ENCODE measurements at regions not wholly inside any gene's neighbourhood (a gene's known extent, or its start where the extent isn't known, plus 50 kb on each side); places are given as distances from the start of the nearest gene placed in this dataset.

- peaks cover 0 to 12% (median 2%) of the 10 kb centered on the region in 4 experiments for H3K4me1 ChIP-seq (ENCODE audit: control extremely low read depth in 1 of 4, control insufficient read depth in 4 of 4, insufficient read depth in 4 of 4, low read length in 3 of 4)
- CTCF ChIA-PET = interaction anchor here (0.8 to 1.7 kb wide), 7 partner anchors 12 to 321 kb away, joined by 3 to 9 read pairs (median 5); partner anchors contain the start of gene PDGFRA
- H3K4me3 ChIP-seq (ENCODE audit: control insufficient read depth in 1 of 7, extremely low read depth in 1 of 7, insufficient read depth in 4 of 7, low read depth in 2 of 7, low read length in 6 of 7) = no peak overlapping the region
- no peaks in the 10 kb centered on the region for H3K36me3 ChIP-seq (ENCODE audit: control insufficient read depth in 4 of 4, insufficient read depth in 4 of 4, low read length in 3 of 4)
- peaks cover 0 to 4% (median 0%) of the 10 kb centered on the region in 5 experiments for H3K27me3 ChIP-seq (replicated peaks in 2 of 5; ENCODE audit: control insufficient read depth in 4 of 5, insufficient read depth in 5 of 5, low read length in 4 of 5)
- WGBS (ENCODE audit: insufficient coverage) = 100% methylated on average over 1 of the region's 3 CpGs
- H3K27ac ChIP-seq (ENCODE audit: insufficient read depth in 1 of 2, low read depth in 1 of 2, low read length in 2 of 2, poor library complexity in 1 of 2, severe bottlenecking in 2 of 2) = no peak overlapping the region
- POLR2A ChIA-PET = no interaction called here
- no peak for DNase-seq
- no peaks in the 10 kb centered on the region for H3K9me3 ChIP-seq (ENCODE audit: control extremely low read depth in 1 of 5, control insufficient read depth in 4 of 5, insufficient read depth in 2 of 5, low read depth in 1 of 5, low read length in 4 of 5)
Measured at GRCh38 chr4:53913771-53914170, 150.6 kb downstream of the CHIC2 start.

GRCh38 chr4:53912766-53913497 is 151.5 kb downstream of the CHIC2 start:
- POLR2A ChIA-PET = no interaction called here

GRCh38 chr4:53908661-53909078 is 155.7 kb downstream of the CHIC2 start:
- POLR2A ChIA-PET = interaction anchor here (0.6 kb wide), 1 partner anchor 250 kb away, joined by 3 read pairs; no protein-coding TSS in a partner anchor
- Histone ChIP-seq H3K27ac (ENCODE audit: insufficient read depth in 1 of 2, low read depth in 1 of 2, low read length in 2 of 2, poor library complexity in 1 of 2, severe bottlenecking in 2 of 2) (no peak overlapping the region), H3K4me1 (ENCODE audit: control extremely low read depth in 1 of 4, control insufficient read depth in 4 of 4, insufficient read depth in 4 of 4, low read length in 3 of 4) (peaks cover 7 to 29% (median 9%) of the 10 kb centered on the region in 4 experiments), H3K27me3 (replicated peaks in 2 of 5; ENCODE audit: control insufficient read depth in 4 of 5, insufficient read depth in 5 of 5, low read length in 4 of 5) (peaks cover 0 to 16% (median 5%) of the 10 kb centered on the region in 5 experiments), H3K4me3 (ENCODE audit: control insufficient read depth in 1 of 7, extremely low read depth in 1 of 7, insufficient read depth in 4 of 7, low read depth in 2 of 7, low read length in 6 of 7) (peak overlapping the region in 5 of 7 experiments; percentile 21 to 73 (median 41)), H3K9me3 (ENCODE audit: control extremely low read depth in 1 of 5, control insufficient read depth in 4 of 5, insufficient read depth in 2 of 5, low read depth in 1 of 5, low read length in 4 of 5) (no peaks in the 10 kb centered on the region), H3K36me3 (ENCODE audit: control insufficient read depth in 4 of 4, insufficient read depth in 4 of 4, low read length in 3 of 4) (no peaks in the 10 kb centered on the region)
- DNase-seq = peak; percentile 82 to 87 (median 86)
- CTCF ChIA-PET = interaction anchor here (0.7 to 6.8 kb wide), 21 partner anchors 12 to 713 kb away, joined by 3 to 76 read pairs (median 4); partner anchors contain the start of genes GSX2 and PDGFRA
- 0% methylated on average over 4 of the region's 8 CpGs for WGBS (ENCODE audit: insufficient coverage)

More at GRCh38 chr4:53912766-53913497, 151.5 kb downstream of the CHIC2 start:
- no peaks in the 10 kb centered on the region for H3K9me3 ChIP-seq (ENCODE audit: control extremely low read depth in 1 of 5, control insufficient read depth in 4 of 5, insufficient read depth in 2 of 5, low read depth in 1 of 5, low read length in 4 of 5)
- CTCF ChIA-PET = interaction anchor here (0.8 to 2.4 kb wide), 3 partner anchors 17 to 306 kb away, joined by 3 to 8 read pairs (median 6); no protein-coding TSS in a partner anchor
- no peak overlapping the region for H3K27ac ChIP-seq (ENCODE audit: insufficient read depth in 1 of 2, low read depth in 1 of 2, low read length in 2 of 2, poor library complexity in 1 of 2, severe bottlenecking in 2 of 2)
- WGBS (ENCODE audit: insufficient coverage) = 100% methylated on average over 2 of the region's 5 CpGs
- H3K36me3 ChIP-seq (ENCODE audit: control insufficient read depth in 4 of 4, insufficient read depth in 4 of 4, low read length in 3 of 4) = no peaks in the 10 kb centered on the region
- no peak overlapping the region for H3K4me3 ChIP-seq (ENCODE audit: control insufficient read depth in 1 of 7, extremely low read depth in 1 of 7, insufficient read depth in 4 of 7, low read depth in 2 of 7, low read length in 6 of 7)
- H3K27me3 ChIP-seq (replicated peaks in 2 of 5; ENCODE audit: control insufficient read depth in 4 of 5, insufficient read depth in 5 of 5, low read length in 4 of 5) = peaks cover 0 to 4% (median under 1%) of the 10 kb centered on the region in 5 experiments
- no peak for DNase-seq
- H3K4me1 ChIP-seq (ENCODE audit: control extremely low read depth in 1 of 4, control insufficient read depth in 4 of 4, insufficient read depth in 4 of 4, low read length in 3 of 4) = peaks cover 3 to 16% (median 5%) of the 10 kb centered on the region in 4 experiments

- DNase-seq = no peak
- no peak overlapping the region for H3K4me3 ChIP-seq (ENCODE audit: control insufficient read depth in 1 of 7, extremely low read depth in 1 of 7, insufficient read depth in 4 of 7, low read depth in 2 of 7, low read length in 6 of 7)
- peaks cover 0 to 16% (median 5%) of the 10 kb centered on the region in 5 experiments for H3K27me3 ChIP-seq (replicated peaks in 2 of 5; ENCODE audit: control insufficient read depth in 4 of 5, insufficient read depth in 5 of 5, low read length in 4 of 5)
- H3K9me3 ChIP-seq (ENCODE audit: control extremely low read depth in 1 of 5, control insufficient read depth in 4 of 5, insufficient read depth in 2 of 5, low read depth in 1 of 5, low read length in 4 of 5) = no peaks in the 10 kb centered on the region
- WGBS (ENCODE audit: insufficient coverage) = 92% methylated on average over 4 of the region's 5 CpGs
- ChIA-PET CTCF (interaction anchor here (0.6 to 6.8 kb wide), 11 partner anchors 13 to 712 kb away, joined by 3 to 76 read pairs (median 8); no protein-coding TSS in a partner anchor), POLR2A (interaction anchor here (0.6 kb wide), 1 partner anchor 251 kb away, joined by 3 read pairs; no protein-coding TSS in a partner anchor)
- H3K36me3 ChIP-seq (ENCODE audit: control insufficient read depth in 4 of 4, insufficient read depth in 4 of 4, low read length in 3 of 4) = no peaks in the 10 kb centered on the region
- H3K4me1 ChIP-seq (ENCODE audit: control extremely low read depth in 1 of 4, control insufficient read depth in 4 of 4, insufficient read depth in 4 of 4, low read length in 3 of 4) = peaks cover 7 to 29% (median 9%) of the 10 kb centered on the region in 4 experiments
- H3K27ac ChIP-seq (ENCODE audit: insufficient read depth in 1 of 2, low read depth in 1 of 2, low read length in 2 of 2, poor library complexity in 1 of 2, severe bottlenecking in 2 of 2) = no peak overlapping the region
Measured at GRCh38 chr4:53907772-53908171, 156.6 kb downstream of the CHIC2 start.

- Histone ChIP-seq H3K27ac (ENCODE audit: insufficient read depth in 1 of 2, low read depth in 1 of 2, low read length in 2 of 2, poor library complexity in 1 of 2, severe bottlenecking in 2 of 2) (no peak overlapping the region), H3K4me1 (ENCODE audit: control extremely low read depth in 1 of 4, control insufficient read depth in 4 of 4, insufficient read depth in 4 of 4, low read length in 3 of 4) (peaks cover 7 to 29% (median 9%) of the 10 kb centered on the region in 4 experiments), H3K4me3 (ENCODE audit: control insufficient read depth in 1 of 7, extremely low read depth in 1 of 7, insufficient read depth in 4 of 7, low read depth in 2 of 7, low read length in 6 of 7) (peak overlapping the region in 1 of 7 experiments; percentile 79), H3K9me3 (ENCODE audit: control extremely low read depth in 1 of 5, control insufficient read depth in 4 of 5, insufficient read depth in 2 of 5, low read depth in 1 of 5, low read length in 4 of 5) (no peaks in the 10 kb centered on the region), H3K36me3 (ENCODE audit: control insufficient read depth in 4 of 4, insufficient read depth in 4 of 4, low read length in 3 of 4) (no peaks in the 10 kb centered on the region), H3K27me3 (replicated peaks in 2 of 5; ENCODE audit: control insufficient read depth in 4 of 5, insufficient read depth in 5 of 5, low read length in 4 of 5) (peaks cover 0 to 16% (median 5%) of the 10 kb centered on the region in 5 experiments)
- ChIA-PET POLR2A (no interaction called here), CTCF (interaction anchor here (0.7 to 6.8 kb wide), 7 partner anchors 13 to 326 kb away, joined by 3 to 76 read pairs (median 6); no protein-coding TSS in a partner anchor)
- WGBS (ENCODE audit: insufficient coverage) = 70% methylated on average over 2 of the region's 6 CpGs
- DNase-seq = no peak
Measured at GRCh38 chr4:53906606-53907190, 157.7 kb downstream of the CHIC2 start.

- CTCF ChIA-PET = interaction anchor here (0.7 to 6.8 kb wide), 8 partner anchors 18 to 707 kb away, joined by 3 to 76 read pairs (median 4); no protein-coding TSS in a partner anchor
- Histone ChIP-seq H3K36me3 (ENCODE audit: control insufficient read depth in 4 of 4, insufficient read depth in 4 of 4, low read length in 3 of 4) (no peaks in the 10 kb centered on the region), H3K9me3 (ENCODE audit: control extremely low read depth in 1 of 5, control insufficient read depth in 4 of 5, insufficient read depth in 2 of 5, low read depth in 1 of 5, low read length in 4 of 5) (no peaks in the 10 kb centered on the region), H3K27ac (ENCODE audit: insufficient read depth in 1 of 2, low read depth in 1 of 2, low read length in 2 of 2, poor library complexity in 1 of 2, severe bottlenecking in 2 of 2) (no peak overlapping the region), H3K4me3 (ENCODE audit: control insufficient read depth in 1 of 7, extremely low read depth in 1 of 7, insufficient read depth in 4 of 7, low read depth in 2 of 7, low read length in 6 of 7) (peak overlapping the region in 5 of 7 experiments; percentile 51 to 80 (median 69)), H3K4me1 (ENCODE audit: control extremely low read depth in 1 of 4, control insufficient read depth in 4 of 4, insufficient read depth in 4 of 4, low read length in 3 of 4) (peaks cover 7 to 29% (median 9%) of the 10 kb centered on the region in 4 experiments), H3K27me3 (replicated peaks in 2 of 5; ENCODE audit: control insufficient read depth in 4 of 5, insufficient read depth in 5 of 5, low read length in 4 of 5) (peaks cover 0 to 16% (median 5%) of the 10 kb centered on the region in 5 experiments)
- DNase-seq = peak in 2 of 3 donors; percentile 56 to 69
- POLR2A ChIA-PET = no interaction called here
- 73% methylated on average over 4 of the region's 11 CpGs for whole genome bisulfite sequencing (ENCODE audit: insufficient coverage)
Measured at GRCh38 chr4:53905941-53906377, 158.4 kb downstream of the CHIC2 start.

Measured in common myeloid progenitor, CD34-positive (primary cell).